ENCODE measurements at regions not wholly inside any gene's neighbourhood (a gene's known extent, or its start where the extent isn't known, plus 50 kb on each side); places are given as distances from the start of the nearest gene placed in this dataset.
"Not testable (repeated sequence)": the region's sequence is repeated elsewhere in the genome, so short reads cannot be mapped to it uniquely, and the experiment has no call there.

DNA sequence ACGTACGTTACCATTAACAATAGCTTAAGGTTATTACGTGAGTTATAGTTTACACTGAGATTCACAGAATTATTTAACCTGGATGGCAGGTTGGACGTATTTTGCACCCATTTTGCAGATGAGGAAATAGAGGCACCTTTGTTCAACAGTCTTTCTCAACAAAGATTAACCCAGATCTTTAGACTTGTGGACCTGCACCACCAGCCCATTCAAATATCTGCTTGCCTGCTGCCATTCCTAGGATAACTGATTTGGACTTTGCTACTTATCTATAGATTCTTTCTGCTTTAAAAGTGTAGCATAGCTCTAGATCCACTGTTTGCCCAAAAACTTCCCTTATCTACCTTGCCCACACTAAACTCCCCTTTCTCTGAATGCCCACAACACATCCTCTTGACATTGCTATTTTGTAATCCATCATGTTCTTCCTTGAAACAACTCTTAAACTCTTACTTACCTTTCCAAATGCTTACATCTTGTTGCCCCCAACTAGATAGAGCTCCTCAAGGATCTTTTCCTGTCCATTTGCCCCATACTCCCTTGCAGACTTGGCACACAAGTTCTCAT is 56.4 kb upstream of the TNFAIP3 start:
- no peak for FAIRE-seq

DNA sequence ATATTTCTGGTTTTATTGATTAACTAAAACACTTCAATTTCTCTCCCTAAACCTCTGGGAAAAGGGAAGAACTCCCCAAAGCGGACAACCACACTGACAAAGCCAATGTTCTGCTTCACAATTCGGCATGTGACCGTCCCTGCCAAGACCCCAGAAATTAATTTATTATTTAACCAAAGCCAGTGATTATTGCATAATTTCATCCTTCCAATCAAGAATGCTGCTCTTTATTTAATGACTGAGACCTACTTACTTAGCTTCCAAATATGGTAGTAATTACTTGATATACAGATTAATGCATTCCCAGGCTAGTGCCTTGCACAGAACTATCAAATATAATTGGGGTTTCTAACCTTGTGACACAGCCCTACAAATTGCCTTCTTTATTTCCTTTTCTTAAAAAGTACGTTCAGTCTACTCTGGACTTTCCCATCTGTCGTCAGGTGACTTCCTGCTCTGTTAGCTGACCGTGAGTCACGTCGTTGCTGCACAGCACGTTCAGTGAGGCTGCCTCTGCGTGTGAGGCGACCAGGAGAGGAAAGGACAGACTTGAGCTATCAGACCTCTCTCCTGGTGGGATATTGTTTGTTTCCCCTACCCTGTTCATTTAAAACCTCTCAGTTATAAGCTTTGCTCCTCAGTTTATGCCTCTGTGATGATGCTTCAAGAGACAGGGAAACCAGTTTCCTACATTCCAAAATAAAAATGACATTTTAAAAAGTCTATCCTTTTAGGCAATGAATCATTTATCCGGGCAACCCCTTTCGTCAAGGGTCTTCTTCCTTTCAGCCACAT is 55.7 kb upstream of the TNFAIP3 start:
- FAIRE-seq: no peak

DNA sequence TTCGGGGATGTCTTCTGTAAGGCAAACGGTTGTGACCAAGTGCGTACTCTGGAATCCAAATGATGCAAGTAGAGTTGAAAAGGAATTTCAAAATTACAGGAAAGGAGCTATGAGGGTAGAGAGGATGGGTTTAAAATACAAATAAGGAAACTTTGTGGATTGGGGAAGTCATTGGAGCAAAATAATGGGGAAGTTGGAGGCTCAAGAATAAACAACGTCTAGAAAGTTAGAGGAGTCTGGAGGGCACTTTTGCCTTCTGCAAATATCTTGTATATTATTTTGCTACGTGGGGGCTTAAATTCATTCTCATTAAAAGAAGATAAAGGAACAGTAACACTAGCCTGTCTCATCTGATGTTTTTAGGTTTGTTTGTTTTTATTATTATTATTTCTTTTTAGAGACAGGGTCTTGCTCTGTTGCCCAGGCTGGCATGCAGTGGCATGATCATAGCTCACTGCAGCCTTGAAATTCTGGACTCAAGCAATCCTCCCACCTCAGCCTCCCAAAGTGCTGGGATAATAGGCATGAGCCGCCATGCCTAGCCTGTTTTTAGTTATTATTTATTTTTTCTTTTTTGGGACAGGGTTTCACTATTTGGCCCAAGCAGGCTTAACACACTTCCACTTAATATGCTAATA is 55.0 kb upstream of the TNFAIP3 start:
- no peak for FAIRE-seq

DNA sequence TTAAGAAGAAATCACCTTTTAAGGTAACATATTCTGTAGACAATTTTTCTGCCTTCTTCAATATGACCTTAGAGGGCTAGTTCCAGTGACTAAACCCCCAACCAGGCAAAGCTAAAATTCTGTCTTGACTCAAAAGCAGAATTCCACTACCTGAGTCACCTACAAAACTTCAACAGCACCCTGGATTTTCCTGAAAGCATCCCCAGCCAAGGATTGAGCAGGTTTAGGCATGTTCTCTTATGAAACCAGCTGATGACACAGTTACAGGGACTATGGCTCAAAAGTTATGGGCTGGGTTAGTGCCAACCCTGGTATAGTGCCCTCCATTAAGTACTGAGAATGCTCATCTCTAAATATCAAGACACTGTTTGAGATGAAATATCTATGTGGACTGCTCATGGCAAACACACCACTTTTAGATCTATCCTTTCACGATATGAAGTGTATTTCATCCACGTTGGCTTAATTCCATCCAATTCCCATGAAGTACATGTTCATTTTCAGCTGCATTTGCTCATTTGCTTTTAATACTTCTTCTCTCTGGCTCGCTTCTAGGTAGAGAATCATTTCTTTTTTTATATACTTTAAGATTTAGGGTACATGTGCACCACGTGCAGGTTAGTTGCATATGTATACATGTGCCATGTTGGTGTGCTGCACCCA is 53.6 kb upstream of the TNFAIP3 start:
- no peak for FAIRE-seq

DNA sequence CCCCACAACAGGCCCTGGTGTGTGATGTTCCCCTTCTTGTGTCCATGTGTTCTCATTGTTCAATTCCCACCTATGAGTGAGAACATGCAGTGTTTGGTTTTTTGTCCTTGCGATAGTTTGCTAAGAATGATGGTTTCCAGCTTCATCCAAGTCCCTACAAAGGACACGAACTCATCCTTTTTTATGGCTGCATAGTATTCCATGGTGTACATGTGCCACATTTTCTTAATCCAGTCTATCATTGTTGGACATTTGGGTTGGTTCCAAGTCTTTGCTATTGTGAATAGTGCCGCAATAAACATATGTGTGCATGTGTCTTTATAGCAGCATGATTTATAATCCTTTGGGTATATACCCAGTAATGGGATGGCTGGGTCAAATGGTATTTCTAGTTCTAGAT is 53.0 kb upstream of the TNFAIP3 start:
- FAIRE-seq: not testable (repeated sequence)

DNA sequence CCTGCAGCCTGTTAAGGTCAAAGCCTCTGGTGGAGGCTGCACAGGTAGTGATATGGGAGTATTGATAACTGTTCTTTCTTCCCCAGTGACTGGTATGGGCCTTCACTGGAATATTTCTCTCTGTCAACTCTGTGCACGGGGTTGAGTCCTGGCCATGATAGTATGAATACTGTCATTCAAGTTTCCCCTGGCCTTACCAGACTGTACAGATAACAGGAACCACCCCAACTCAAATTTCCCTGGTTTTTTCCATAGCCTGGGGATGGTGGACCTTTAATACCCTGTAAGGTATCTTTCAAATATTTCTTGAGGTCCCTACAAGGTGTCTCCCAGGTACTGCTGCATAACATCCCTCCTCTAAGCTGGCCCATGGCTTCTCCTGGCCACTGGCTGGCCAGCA is 51.4 kb upstream of the TNFAIP3 start:
- FAIRE-seq: no peak

DNA sequence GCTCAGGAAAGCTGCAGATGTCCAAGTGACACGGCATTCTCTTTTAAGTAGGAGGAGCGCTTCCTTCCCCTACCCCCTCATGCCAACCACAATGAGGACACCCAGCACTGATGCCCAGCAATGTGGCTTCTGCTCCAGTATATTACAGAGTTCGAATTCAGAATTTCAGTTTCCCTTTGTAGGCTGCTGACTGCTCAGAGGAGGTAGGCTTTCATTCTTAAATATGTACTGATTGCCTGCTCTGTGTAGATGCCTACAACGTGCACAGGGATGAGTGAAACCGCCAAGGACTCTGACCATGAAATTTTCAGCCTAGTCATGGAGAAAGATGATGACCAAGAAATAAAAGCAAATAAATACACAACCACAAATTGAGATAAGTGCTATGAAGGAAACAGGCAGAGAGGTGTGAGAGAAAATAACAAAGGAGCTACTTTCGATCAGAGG is 50.9 kb upstream of the TNFAIP3 start:
- FAIRE-seq: no peak

DNA sequence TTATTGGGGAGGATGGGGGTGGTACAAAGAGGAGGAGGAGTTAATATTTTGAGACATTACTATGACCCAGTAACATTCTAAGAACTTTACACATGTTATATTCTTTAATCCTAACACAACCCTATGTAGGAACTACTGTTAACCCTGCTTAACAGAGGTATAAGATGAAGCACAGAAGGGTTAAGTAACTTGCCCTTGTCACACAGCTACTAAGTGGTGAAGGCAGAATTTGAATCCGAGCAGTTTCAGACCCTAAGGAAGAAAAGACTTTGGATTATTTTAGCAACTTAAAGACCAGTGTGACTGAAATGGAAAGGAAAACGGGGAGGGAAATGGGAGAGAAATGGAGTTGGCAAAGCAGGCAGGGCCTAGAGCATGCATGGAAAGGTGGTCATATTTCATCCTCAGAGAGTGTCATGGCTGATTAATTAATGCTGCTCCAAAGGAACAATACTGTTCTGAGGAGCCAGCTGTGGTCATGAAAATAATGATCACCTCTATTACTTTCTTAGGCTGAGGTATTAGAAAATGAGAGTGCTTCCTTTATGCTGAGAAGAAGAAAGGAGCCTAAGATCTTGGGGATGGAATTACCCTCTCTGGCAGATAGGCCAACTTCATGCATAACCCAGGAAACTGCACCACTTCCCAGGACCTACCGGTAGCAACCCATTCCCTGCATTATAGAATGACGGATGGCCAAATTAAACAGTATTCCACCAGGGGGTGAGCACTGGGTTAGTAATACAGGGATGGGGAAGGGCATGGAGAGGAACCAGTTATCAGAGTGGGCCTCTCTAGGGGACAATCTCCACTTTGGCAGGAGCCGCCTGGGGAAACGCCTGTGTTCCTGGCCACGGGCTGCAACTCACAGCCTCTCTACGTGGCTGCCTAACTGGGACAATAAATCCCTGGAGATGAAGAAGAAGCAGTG is 50.1 kb upstream of the TNFAIP3 start:
- FAIRE-seq: no peak

All from A204.1 (cell line).